COLO829 (cell line): ENCODE measurements at regions not wholly inside any gene's neighbourhood (a gene's known extent, or its start where the extent isn't known, plus 50 kb on each side); places are given as distances from the start of the nearest gene placed in this dataset.
A peak's percentile ranks its signal among the peaks of the same experiment; 100 is the strongest.

Experiments
- DNase-seq: peaks from one replicate; pipeline ENCODE4 v3.0.0; 2012; ENCODE audit warnings: low spot score

GRCh38 chr14:65794674-65795279 is 382.2 kb downstream of the FUT8 start:
- DNase-seq: no peak

GRCh38 chr14:65798216-65798615 is 385.7 kb downstream of the FUT8 start:
- DNase-seq: no peak

GRCh38 chr14:65800694-65801093 is 388.2 kb downstream of the FUT8 start:
- DNase-seq: no peak

GRCh38 chr14:65802196-65802595 is 389.7 kb downstream of the FUT8 start:
- no peak for DNase-seq

- DNase-seq: no peak
Measured at GRCh38 chr14:65803885-65804284, 391.4 kb downstream of the FUT8 start.

- no peak for DNase-seq
Measured at GRCh38 chr14:65804439-65805112, 392.0 kb downstream of the FUT8 start.

- DNase-seq: no peak
Measured at GRCh38 chr14:65805113-65805473, 392.6 kb downstream of the FUT8 start.

- DNase-seq: no peak
Measured at GRCh38 chr14:65808390-65808789, 395.9 kb downstream of the FUT8 start.

- DNase-seq: no peak
Measured at GRCh38 chr14:65810322-65810721, 397.8 kb downstream of the FUT8 start.

GRCh38 chr14:65813760-65814384 is 401.3 kb downstream of the FUT8 start:
- no peak for DNase-seq

GRCh38 chr14:65815127-65815526 is 402.6 kb downstream of the FUT8 start:
- DNase-seq: no peak

- DNase-seq: no peak
Measured at GRCh38 chr14:65817011-65817410, 404.5 kb downstream of the FUT8 start.

GRCh38 chr14:65819569-65819968 is 407.0 kb downstream of the FUT8 start:
- DNase-seq: no peak

- no peak for DNase-seq
Measured at GRCh38 chr14:65821224-65821753, 408.8 kb downstream of the FUT8 start.

GRCh38 chr14:65824285-65824977 is 411.9 kb downstream of the FUT8 start:
- peak; percentile 73 for DNase-seq

GRCh38 chr14:65824978-65825299 is 412.4 kb downstream of the FUT8 start:
- no peak for DNase-seq

- DNase-seq: no peak
Measured at GRCh38 chr14:65826946-65827345, 414.4 kb downstream of the FUT8 start.

- DNase-seq: no peak
Measured at GRCh38 chr14:65827520-65827919, 415.0 kb downstream of the FUT8 start.

- DNase-seq: no peak
Measured at GRCh38 chr14:65828396-65828795, 415.9 kb downstream of the FUT8 start.

GRCh38 chr14:65832431-65833266 is 420.1 kb downstream of the FUT8 start:
- DNase-seq: peak; percentile 20

GRCh38 chr14:65833267-65833880 is 420.8 kb downstream of the FUT8 start:
- DNase-seq: no peak

GRCh38 chr14:65834051-65834450 is 421.5 kb downstream of the FUT8 start:
- DNase-seq: no peak
